Spleen (tissue), 11 donors: ENCODE measurements at regions not wholly inside any gene's neighbourhood (a gene's known extent, or its start where the extent isn't known, plus 50 kb on each side); places are given as distances from the start of the nearest gene placed in this dataset.

Experiments
- DNase-seq: peaks from one replicate; pipeline ENCODE4 v3.0.0-alpha.2; 2020
- H3K27ac ChIP-seq, 8 donors: fragments of 200-600 bp; sonication (generic) in 7 of 8; 1 replicate in 4 of 8; 2 replicates in 4 of 8; pipeline versions ENCODE4 v1.5.0 to v1.8.0; 2016 to 2021; ENCODE audit warnings: inconsistent platforms in 4 of 8, mild to moderate bottlenecking in 4 of 8, moderate library complexity in 1 of 8
- H3K27me3 ChIP-seq, 7 donors: fragments of 200-600 bp; sonication (generic) in 6 of 7; replicated peaks in 1 of 7; 1 replicate in 4 of 7; 2 replicates in 3 of 7; pipeline versions ENCODE4 v1.5.0 to v1.8.0; 2016 to 2021; ENCODE audit warnings: inconsistent platforms in 3 of 7, mild to moderate bottlenecking in 1 of 7
- H3K36me3 ChIP-seq, 6 donors: fragments of 200-600 bp; sonication (generic) in 5 of 6; 1 replicate in 4 of 6; 2 replicates in 2 of 6; pipeline versions ENCODE4 v1.5.0 to v1.8.0; 2016 to 2021; ENCODE audit warnings: inconsistent platforms in 2 of 6
- H3K4me1 ChIP-seq, 6 donors: fragments of 200-600 bp; sonication (generic) in 5 of 6; 1 replicate in 3 of 6; 2 replicates in 3 of 6; pipeline versions ENCODE4 v1.5.0 to v1.8.0; 2016 to 2021; ENCODE audit warnings: inconsistent platforms in 3 of 6
- H3K4me3 ChIP-seq, 8 donors: fragments of 200-600 bp; sonication (generic) in 7 of 8; 1 replicate in 4 of 8; 2 replicates in 4 of 8; pipeline versions ENCODE4 v1.5.0 to v1.8.0; 2016 to 2021; ENCODE audit warnings: inconsistent platforms in 4 of 8, mild to moderate bottlenecking in 4 of 8, moderate library complexity in 2 of 8
- H3K9me3 ChIP-seq, 8 donors: fragments of 200-600 bp; sonication (generic) in 7 of 8; 1 replicate in 4 of 8; 2 replicates in 4 of 8; pipeline versions ENCODE4 v1.5.0 to v1.8.0; 2016 to 2021; ENCODE audit warnings: inconsistent platforms in 4 of 8
- POLR2A ChIP-seq, 3 donors: fragments of 450-650 bp; IDR thresholded peaks; one replicate each; pipeline ENCODE4 v1.5.1; 2017; ENCODE audit warnings: antibody characterized with exemption in 3 of 3, mild to moderate bottlenecking in 1 of 3
- POLR2AphosphoS5 ChIP-seq, 3 donors: sonication (generic); formaldehyde crosslinking; IDR thresholded peaks; one replicate each; pipeline ENCODE4 v1.5.1; 2017; ENCODE audit warnings: antibody characterized with exemption in 3 of 3
- WGBS, 5 donors: extraction: QIAGEN DNeasy Blood & Tissue Kit in 3 of 5; methylation state at CpG; one replicate each; pipeline versions ENCODE4 v1.1.5 to v1.1.7; 2013 to 2018; 5-methylcytosine and 5-hydroxymethylcytosine counted together
- intact Hi-C: fragments of 100-400 bp; cut with DNase I; formaldehyde crosslinking; loops from one replicate; pipeline ENCODE4 v1.15.0; 2023; ENCODE audit warnings: low total_unique reads
- TF ChIP-seq, protein P1 (sequence below), 11 experiments: fragments of 200-600 bp in 7 of 11; fragments of 450-650 bp in 4 of 11; sonication (generic) in 4 of 11; IDR thresholded peaks in 8 of 11; conservative IDR thresholded peaks in 3 of 11; 1 replicate in 7 of 11; 2 replicates in 4 of 11; pipeline versions ENCODE4 v1.4.0 to v1.8.0; 2016 to 2021; ENCODE audit warnings: antibody characterized with exemption in 11 of 11, inconsistent platforms in 4 of 11, mild to moderate bottlenecking in 1 of 11
- donor health status: healthy with polysubstance abuse.
- donor health status: DM: no; HTN: no; CAD: no; lungs with moderate emphysema.
- donor health status: DM: no; HTN: no; CAD: no.
- donor health status: Bipolar disorder and iron deficiency.
- donor health status: healthy.
- donor health status: DM: no; HTN: no; CAD: no.
- donor health status: DM: yes; HTN: yes; CAD: no.

DNA sequence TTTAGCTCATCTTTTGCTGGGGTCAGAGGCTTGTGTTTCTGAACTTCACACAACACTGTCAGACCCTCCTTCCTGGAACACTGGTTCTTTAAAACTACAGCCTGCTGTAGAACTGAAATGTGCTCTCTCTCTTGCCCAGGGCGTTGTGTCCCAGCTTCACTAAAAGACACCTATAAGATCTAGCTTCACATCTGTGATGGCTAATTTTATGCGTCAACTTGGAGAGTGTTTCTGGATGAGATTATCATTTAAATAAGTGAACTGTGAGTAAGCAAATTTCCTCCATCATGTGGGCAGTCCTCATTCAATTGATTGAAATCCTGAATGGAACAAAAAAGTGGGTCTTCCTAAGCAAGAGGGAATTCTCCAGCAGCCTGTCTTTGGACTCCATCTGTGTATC is 140.3 kb downstream of the OSR1 start:
- TF ChIP-seq POLR2AphosphoS5 (IDR thresholded peaks at IDR 0.05) (no peak), POLR2A (IDR thresholded peaks at IDR 0.05) (no peak)
- TF ChIP-seq, protein P1, sequence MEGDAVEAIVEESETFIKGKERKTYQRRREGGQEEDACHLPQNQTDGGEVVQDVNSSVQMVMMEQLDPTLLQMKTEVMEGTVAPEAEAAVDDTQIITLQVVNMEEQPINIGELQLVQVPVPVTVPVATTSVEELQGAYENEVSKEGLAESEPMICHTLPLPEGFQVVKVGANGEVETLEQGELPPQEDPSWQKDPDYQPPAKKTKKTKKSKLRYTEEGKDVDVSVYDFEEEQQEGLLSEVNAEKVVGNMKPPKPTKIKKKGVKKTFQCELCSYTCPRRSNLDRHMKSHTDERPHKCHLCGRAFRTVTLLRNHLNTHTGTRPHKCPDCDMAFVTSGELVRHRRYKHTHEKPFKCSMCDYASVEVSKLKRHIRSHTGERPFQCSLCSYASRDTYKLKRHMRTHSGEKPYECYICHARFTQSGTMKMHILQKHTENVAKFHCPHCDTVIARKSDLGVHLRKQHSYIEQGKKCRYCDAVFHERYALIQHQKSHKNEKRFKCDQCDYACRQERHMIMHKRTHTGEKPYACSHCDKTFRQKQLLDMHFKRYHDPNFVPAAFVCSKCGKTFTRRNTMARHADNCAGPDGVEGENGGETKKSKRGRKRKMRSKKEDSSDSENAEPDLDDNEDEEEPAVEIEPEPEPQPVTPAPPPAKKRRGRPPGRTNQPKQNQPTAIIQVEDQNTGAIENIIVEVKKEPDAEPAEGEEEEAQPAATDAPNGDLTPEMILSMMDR (IDR thresholded peaks at IDR 0.05 in 8 of 11, conservative IDR thresholded peaks at IDR 0.05 in 3 of 11): no peak
- intact Hi-C loops: no loop called here
- DNase-seq: no peak
- H3K4me3 ChIP-seq: no peak overlapping the region
- WGBS, 5 donors: 70 to 82% (median 82%) methylated on average over 2 of the region's 2 CpGs
- H3K36me3 ChIP-seq: no peaks in the 10 kb centered on the region
- no peaks in the 10 kb centered on the region for H3K27me3 ChIP-seq
- H3K4me1 ChIP-seq: no peaks in the 10 kb centered on the region
- no peaks in the 10 kb centered on the region for H3K9me3 ChIP-seq
- H3K27ac ChIP-seq: no peak overlapping the region

DNA sequence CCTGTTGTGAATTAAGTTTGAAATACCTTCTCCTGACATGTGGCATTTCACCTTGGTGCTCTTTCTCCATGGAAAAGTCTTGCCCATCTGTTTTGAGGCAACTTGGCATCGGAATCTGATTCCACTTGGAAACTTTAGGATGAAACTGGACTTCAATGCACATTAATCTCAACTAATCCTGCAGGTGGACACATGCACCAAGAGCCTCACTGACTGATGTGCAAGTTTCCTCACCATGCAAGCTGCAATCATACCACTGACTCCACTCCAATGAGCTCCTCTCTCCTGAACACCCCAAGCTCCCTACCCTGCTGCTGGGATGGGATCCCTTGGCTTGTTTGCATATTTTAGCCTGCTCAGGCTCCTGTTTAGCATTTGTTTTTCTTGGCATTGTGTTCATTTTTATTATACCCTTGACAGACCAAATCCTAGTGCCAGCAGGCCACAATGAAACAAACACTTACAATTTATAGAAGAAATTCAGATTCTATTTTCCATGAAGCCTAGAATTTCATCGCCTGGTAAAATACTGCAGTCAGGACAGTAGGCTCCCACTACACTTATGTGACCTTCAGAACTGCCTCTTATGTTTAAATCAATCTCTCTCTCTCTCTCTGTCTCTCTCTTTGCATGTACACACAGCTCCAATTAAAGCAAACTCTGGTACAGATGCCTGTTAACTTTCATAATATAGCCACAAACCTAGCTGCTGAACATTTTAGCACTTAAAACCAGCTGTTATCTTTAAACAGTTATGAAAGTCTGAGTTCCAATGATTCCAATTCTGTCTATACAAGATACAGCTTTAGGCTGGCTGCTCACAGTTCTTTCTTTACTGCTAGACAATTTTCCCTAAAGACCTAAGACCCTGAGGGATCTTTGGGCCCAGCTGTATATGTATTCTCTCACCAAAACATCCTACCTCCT is 141.5 kb downstream of the OSR1 start:
- H3K27me3 ChIP-seq: no peaks in the 10 kb centered on the region
- H3K9me3 ChIP-seq: no peaks in the 10 kb centered on the region
- no peak for TF ChIP-seq POLR2AphosphoS5 (IDR thresholded peaks at IDR 0.05)
- no peak for TF ChIP-seq POLR2A (IDR thresholded peaks at IDR 0.05)
- TF ChIP-seq, protein P1 (IDR thresholded peaks at IDR 0.05 in 8 of 11, conservative IDR thresholded peaks at IDR 0.05 in 3 of 11): no peak
- no peaks in the 10 kb centered on the region for H3K4me1 ChIP-seq
- no peak overlapping the region for H3K4me3 ChIP-seq
- DNase-seq: no peak
- H3K36me3 ChIP-seq: no peaks in the 10 kb centered on the region
- intact Hi-C loops: no loop called here
- no peak overlapping the region for H3K27ac ChIP-seq
- WGBS, 5 donors: 76 to 84% (median 84%) methylated on average over 2 of the region's 2 CpGs

DNA sequence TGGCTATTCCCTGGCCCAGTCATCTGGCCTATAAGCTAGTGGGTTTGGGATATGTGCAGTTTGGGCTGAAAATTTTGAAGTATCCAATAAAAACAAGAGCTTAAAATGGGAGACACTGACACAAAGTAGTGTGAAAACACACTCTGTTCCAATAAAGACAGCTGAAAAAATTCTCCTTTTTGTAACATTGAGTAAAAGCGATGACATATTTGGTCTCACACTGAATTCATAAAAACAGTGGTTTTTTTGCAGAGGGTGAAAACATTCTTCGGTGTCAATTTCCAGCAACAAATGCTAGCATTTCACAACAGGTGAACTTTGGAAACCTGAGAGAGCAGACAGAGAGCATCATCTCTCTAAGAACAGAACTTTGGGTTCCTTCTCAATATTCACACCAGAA is 142.2 kb downstream of the OSR1 start:
- WGBS, 5 donors: 93 to 98% (median 96%) methylated on average over 2 of the region's 2 CpGs
- no peak overlapping the region for H3K27ac ChIP-seq
- no peaks in the 10 kb centered on the region for H3K36me3 ChIP-seq
- no peaks in the 10 kb centered on the region for H3K4me1 ChIP-seq
- TF ChIP-seq POLR2A (IDR thresholded peaks at IDR 0.05): no peak
- TF ChIP-seq, protein P1 (IDR thresholded peaks at IDR 0.05 in 8 of 11, conservative IDR thresholded peaks at IDR 0.05 in 3 of 11): no peak
- no peak for TF ChIP-seq POLR2AphosphoS5 (IDR thresholded peaks at IDR 0.05)
- intact Hi-C loops: no loop called here
- no peaks in the 10 kb centered on the region for H3K9me3 ChIP-seq
- H3K4me3 ChIP-seq: no peak overlapping the region
- no peak for DNase-seq
- no peaks in the 10 kb centered on the region for H3K27me3 ChIP-seq

DNA sequence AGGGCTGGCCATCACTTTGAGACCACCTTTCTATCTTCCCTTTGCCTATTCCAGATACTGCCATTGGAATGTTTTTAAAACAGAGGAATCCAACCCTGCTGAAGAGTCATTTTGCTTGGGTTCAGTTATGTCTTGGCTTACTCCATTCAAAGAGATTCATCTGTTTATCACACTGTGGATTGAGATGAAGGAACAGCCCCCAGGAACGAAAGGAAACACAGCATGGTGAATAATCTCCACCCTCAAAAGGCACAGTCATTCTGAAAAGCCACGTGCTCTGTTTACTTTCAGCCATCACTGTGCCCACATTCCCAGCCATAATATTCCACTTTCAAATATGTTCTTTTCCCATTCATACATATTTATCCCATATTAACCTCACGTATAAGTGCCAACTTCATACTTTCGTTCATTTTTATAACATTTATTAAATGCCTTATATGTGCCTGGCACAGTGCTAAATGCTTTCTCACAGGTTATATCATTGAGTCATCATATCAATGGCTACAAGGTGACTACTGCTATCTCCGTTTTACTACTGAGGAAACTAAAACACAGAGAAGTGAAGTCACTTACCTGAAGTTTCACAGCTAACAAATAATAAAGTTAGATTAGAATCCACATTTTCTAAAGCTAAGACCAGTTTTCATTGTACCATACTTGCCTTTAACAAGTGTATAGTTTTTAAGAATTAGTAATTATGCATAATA is 143.6 kb downstream of the OSR1 start:
- Histone ChIP-seq H3K27me3 (no peaks in the 10 kb centered on the region), H3K4me3 (no peak overlapping the region), H3K4me1 (no peaks in the 10 kb centered on the region), H3K36me3 (no peaks in the 10 kb centered on the region), H3K9me3 (no peaks in the 10 kb centered on the region), H3K27ac (no peak overlapping the region)
- intact Hi-C loops: no loop called here
- no peak for DNase-seq
- 72 to 79% (median 72%) methylated on average over 5 of the region's 5 CpGs for WGBS, 5 donors
- TF ChIP-seq POLR2A (IDR thresholded peaks at IDR 0.05): no peak
- no peak for TF ChIP-seq POLR2AphosphoS5 (IDR thresholded peaks at IDR 0.05)
- TF ChIP-seq, protein P1 (IDR thresholded peaks at IDR 0.05 in 8 of 11, conservative IDR thresholded peaks at IDR 0.05 in 3 of 11): no peak
